IPS-NIHi11 (cell line): ENCODE measurements at regions not wholly inside any gene's neighbourhood (a gene's known extent, or its start where the extent isn't known, plus 50 kb on each side); places are given as distances from the start of the nearest gene placed in this dataset.
"Not testable (repeated sequence)": the region's sequence is repeated elsewhere in the genome, so short reads cannot be mapped to it uniquely, and the experiment has no call there.

Experiments
- DNase-seq: peaks from one replicate; pipeline ENCODE4 v3.0.0; 2012; ENCODE audit warnings: mixed read lengths, low spot score

DNA sequence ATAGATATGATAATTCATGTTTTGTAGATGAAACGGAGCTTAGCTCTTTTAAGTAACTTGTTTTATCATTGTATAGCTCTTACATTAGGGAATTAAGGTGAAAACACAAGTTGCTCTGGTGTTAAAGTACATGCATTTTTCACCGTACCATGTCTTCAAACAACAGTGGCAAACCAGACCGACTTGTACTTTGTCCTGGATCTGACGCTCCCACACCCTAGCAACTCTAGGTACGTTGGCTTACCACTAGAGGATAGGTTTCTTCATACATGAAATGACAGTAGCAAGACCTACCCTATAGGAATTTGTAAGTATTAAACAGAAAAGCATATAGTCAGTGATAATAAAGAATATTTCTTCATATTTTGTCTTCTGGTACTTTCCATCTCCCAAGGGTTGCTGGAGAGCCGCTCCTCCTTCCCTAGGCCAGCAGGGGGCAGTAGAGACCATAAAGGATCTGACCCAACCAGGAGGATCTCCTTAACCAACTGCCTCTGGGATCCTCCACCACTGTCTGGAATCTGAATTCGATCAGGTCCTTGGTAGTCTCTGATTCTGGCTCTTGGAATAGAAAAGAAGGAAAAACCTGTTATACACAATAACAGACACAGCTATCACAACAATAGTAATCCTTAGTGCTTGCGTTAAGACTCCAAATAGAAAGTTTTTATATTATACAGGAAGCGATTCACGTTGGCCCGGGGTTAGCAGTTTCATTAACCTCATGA is 136.7 kb downstream of the CAVIN4 start:
- DNase-seq: peak; percentile 89

DNA sequence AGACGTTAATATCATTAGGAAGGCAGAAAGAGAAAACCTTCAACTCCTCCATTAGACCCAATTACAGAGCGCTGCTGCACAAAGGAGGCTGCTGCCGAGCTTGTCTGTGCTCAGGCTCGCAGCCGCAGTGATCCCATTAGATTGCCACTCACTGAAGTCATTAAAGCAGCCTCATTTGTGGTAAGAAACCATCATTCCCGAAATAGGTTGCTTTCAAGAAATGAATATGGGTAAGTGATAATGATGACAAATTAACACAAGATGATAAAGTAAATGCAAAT is 137.2 kb downstream of the CAVIN4 start:
- no peak for DNase-seq

GRCh38 chr9:100718717-100719116 is 140.8 kb downstream of the CAVIN4 start:
- DNase-seq: no peak

DNA sequence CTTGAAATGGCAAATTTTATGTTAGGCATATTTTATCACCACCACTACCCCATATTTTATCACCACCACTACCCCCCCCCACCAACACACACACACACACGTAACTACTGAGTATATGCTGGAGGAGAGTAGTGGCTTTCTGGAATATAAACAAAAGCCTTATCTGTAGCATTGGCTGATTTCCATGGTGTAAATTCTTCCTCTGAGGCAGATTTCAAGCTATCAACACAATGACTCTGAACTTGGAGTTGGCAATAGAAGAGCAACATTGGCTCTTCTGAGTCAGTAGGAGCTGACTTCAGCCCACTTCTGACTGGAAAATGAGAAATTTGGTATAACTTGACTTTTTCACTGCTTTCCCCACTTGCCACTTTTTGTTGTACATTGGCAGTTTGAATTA is 143.0 kb downstream of the CAVIN4 start:
- DNase-seq: no peak

DNA sequence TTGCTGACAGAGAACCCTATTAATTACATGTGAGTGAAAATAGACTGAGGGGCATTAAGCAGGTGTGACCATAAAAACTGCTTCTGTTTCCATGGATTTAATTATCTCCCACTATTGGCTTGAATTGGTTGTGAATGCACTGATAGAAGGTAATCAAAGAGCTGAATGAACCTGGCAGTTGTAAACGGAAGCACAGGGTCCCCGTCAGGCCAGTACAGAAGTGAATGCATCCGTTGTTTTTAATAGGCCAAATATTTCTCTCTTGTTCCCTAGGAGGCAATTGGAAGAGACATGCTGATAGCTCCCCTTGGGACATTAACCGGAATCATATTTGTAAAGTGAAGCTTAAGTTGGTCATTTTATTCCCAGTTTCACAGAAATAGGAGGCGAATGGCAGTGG is 147.0 kb downstream of the CAVIN4 start:
- no peak for DNase-seq

GRCh38 chr9:100725371-100725770 is 147.5 kb downstream of the CAVIN4 start:
- no peak for DNase-seq

GRCh38 chr9:100729336-100729895 is 151.5 kb downstream of the CAVIN4 start:
- no peak for DNase-seq

- no peak for DNase-seq
These were observed 152.2 kb downstream of the CAVIN4 start for GRCh38 chr9:100730086-100730485.

DNA sequence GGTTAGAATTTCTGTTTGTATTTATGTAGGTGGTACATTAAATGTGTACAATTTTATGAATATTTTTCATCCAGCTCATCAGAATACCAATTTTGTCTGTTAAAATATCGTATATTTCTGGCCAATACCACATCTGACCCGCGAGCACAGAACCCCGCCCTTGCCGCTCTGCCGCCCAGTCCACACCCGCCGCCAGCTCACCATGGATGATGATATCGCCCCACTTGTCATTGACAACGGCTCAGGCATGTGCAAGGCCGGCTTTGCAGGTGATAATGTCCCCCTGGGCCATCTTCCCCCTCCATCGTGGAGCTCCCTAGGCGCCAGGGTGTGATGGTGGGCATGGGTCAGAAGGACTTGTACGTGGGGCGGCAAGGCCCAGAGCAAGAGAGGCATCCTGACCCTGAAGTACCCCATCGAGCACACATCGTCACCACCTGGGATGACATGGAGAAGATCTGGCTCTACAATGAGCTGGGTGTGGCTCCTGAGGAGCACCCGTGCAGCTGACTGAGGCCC is 153.2 kb downstream of the CAVIN4 start:
- DNase-seq: no peak

DNA sequence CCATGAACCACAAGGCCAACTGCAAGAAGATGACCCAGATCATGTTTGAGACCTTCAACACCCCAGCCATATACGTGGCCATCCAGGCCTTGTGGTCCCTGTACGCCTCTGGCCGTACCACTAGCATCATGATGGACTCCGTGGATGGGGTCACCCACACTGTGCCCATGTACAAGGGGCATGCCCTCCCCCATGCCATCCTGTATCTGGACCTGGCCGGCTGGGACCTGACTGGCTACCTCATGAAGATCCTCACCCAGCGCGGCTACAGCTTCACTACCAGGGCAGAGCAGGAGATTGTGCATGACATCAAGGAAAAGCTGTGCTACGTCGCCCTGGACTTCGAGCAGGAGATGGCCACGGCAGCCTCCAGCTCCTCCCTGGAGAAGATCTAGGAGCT is 153.7 kb downstream of the CAVIN4 start:
- DNase-seq: no peak

GRCh38 chr9:100739208-100739607 is 161.3 kb downstream of the CAVIN4 start:
- no peak for DNase-seq

- DNase-seq: no peak
These were observed 161.8 kb downstream of the CAVIN4 start for GRCh38 chr9:100739666-100740065.

- not testable (repeated sequence) for DNase-seq
These were observed 171.1 kb downstream of the CAVIN4 start for GRCh38 chr9:100748930-100749329.

- DNase-seq: no peak
These were observed 178.3 kb downstream of the CAVIN4 start for GRCh38 chr9:100756217-100756616.

DNA sequence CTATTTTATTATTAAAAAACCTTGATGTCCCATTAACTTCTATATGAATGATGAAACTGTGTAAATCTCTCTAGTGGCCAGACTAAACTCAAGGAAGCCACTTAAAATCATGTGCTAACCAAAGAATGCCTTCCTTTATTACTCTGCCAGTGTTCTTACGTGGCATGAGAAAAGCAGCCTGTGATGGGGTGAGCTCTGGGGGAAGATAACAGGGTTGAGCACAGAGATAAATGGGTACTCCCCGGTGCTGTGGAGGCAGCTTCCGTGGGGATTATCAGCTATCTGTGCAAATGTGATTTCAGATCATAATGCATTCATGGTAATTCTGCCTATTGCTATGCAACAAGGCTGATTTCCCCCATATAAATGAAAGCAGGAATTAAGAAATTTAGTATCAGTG is 181.3 kb downstream of the CAVIN4 start:
- no peak for DNase-seq

DNA sequence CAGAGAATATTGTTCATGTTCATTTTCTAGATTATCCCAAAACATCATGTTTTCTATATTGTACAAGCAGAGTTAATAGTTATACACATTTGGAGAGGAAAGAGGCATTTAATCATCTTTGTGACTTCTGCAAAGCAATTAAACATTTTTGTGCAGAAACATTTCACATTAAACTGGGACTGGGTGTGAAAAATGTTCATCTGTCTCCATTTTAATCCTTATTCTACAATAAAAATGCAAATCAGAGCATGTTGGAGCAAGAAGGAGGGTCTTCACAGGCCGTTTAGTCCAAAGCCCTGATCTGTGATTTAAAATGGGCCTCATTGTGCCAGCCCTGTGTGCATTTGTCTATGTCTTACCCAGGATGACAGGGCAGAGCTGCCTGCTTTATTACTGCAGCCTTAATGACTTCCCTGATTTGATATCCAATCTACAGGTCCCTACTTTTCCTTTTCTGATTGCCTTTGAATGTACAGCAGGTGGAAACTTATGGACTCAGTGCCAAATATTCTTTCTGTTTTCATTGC is 183.5 kb downstream of the CAVIN4 start:
- no peak for DNase-seq

DNA sequence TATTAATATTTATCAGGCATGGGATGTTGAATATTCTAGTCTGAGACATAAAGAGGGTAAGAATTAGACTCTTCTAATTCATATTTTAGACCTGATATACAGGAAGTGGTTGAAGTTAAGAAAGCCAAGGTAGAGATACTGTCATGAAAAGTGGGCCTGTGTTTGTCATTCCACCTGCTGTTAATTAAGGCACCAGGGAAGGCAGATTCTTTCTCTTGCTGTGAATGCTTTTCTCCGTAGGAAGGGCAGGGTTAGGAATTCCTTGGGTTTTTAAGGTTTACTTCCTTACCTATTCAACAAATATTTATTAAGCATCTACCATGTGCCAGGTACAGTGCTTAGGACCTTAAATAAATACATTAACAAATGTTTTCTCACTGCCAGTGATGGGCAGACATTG is 196.4 kb downstream of the CAVIN4 start:
- DNase-seq: no peak

DNA sequence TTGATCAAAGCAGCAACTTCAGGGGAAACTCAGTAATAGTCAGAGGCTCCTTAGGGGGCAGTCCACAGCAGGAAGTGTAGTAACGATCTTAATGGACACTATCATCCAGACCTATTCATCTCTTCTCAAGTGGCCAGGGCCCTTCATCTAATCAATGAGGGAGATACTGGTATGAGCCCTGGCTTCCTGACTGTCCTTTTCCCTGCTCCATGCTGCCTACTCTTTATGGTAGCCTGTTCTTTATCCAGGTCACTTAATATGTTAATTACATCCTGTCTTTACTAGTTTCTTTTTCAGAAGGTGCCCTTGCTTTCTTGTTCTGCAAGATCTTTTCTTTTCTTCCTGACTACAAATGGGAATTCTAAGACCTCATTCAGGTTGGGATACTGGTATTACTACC is 197.1 kb downstream of the CAVIN4 start:
- DNase-seq: no peak

DNA sequence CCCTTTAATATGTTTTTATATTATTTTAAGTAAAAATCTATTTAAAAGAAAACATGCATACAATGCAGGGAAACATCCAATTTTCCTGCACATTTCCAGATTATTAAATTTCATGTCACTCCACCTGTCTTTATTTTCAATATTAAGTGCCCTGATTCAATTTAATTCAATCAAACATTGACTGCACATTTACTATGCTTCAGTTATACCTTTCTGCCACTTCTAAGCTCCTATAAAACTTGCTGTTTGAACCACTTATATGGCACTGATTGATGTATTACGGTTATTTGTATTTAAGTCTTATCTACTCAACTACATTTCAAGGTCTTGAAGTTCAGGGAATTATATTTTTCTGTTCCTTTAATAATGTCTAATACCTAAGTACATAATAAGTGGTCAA is 198.0 kb downstream of the CAVIN4 start:
- no peak for DNase-seq

DNA sequence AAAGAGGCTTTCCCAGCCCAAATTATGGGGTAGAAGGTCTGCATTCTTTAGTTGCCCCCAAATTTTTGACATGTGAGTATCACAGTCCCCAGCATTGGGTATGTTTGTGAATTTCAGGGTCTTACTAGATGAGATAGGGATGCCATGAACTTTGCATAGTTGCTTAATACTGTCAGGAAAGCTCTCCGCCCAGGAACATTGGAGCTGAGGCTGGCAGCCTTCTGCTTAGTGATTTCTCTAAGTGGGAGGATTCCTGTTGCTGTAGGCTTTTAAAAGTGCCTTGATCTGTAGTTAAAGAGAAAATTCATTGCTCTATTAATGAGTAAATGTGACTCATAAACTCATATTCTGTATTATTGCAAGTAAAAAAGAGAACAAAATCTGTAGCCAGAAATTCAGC is 206.9 kb downstream of the CAVIN4 start:
- no peak for DNase-seq

DNA sequence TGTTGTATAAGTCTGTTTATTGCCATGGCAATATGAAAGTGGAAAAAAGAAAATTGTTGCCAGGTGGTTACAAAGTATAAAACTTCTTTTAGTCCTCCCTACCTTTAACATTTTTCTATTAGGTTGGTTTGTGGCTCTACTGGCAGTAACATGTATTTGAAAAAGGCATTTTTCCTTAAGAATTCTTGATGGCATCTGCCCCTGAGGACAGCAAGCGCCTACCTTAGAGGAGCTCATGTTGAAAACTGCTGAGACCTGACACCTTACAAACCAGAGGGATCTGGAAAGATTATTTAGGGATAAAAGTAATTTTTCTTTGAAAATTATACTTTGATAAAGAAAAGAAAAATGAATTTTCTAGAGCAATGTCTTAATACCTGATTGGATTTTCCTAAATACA is 208.1 kb downstream of the CAVIN4 start:
- DNase-seq: no peak

- no peak for DNase-seq
These were observed 216.9 kb downstream of the CAVIN4 start for GRCh38 chr9:100794738-100795269.

DNA sequence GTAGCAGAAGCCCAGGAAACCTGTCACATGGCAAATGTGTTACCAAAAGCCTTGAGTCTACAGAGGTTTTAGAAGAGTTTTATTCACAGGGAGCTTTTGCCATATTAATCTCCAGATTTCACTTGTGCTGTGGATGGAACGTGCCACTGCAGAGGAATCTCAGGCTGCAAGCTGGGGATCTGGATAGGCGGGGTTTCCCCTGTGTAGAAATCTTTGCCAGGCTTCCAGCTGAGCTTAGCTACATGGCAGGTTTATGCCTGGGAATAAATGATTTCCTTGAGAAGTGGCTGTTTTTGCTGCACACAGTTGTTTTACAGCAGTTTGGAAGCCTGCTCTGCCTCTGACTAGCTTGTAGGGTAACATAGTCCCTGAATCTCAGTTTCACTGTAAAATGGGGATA is 224.6 kb upstream of the PLPPR1 start:
- DNase-seq: no peak

DNA sequence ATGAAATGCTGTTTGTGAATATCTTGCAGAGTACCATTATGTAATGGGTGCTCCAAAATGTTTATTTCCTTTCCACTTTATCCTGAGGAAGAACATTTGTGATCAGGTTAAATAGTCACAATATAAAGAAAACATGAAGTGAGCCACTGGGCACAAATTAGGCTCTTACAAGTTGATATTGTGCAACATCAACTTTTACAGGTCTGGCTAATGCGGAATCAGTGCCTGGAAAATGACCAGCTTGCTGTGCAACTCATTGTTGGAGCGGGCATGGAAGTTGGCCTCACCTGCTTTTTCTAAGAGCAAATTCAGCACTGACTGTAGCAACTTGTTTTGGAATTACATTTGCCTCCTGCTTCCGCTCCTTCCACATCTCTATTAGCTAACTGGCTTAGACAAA is 216.9 kb upstream of the PLPPR1 start:
- DNase-seq: no peak
